GM12878 (cell line): ENCODE measurements at regions not wholly inside any gene's neighbourhood (a gene's known extent, or its start where the extent isn't known, plus 50 kb on each side); places are given as distances from the start of the nearest gene placed in this dataset.

ENCODE experiments used
- ATAC-seq: fragments of 200-7000 bp; cut with Tn5 transposase; 3 replicates; pipeline ENCODE4 v1.9.1; 2020; ENCODE audit warnings: mild to moderate bottlenecking, moderate library complexity
- BruUV-seq: library from RNA; stranded (reverse); fragments of 400-500 nt; replicated peaks from 2 replicates; lab custom pipeline; 2021; lab: Mats Ljungman, UMichigan
- CTCF ChIA-PET: fragments of 300-600 bp; sonication (Branson Sonifier 250); formaldehyde crosslinking; extraction: SDS; loops from one replicate; lab custom pipeline; 2021; ENCODE audit warnings: inconsistent platforms; lab: Yijun Ruan, JAX
- POLR2A ChIA-PET: fragments of 350-600 bp; formaldehyde crosslinking; extraction: SDS; loops from one replicate; lab custom pipeline; 2021; ENCODE audit warnings: inconsistent platforms; lab: Charles Lee
- RAD21 ChIA-PET: fragments of 300-600 bp; sonication (Branson Sonifier 250); formaldehyde crosslinking; loops from one replicate; lab custom pipeline; 2023; ENCODE audit warnings: antibody characterized with exemption; ENCODE audit not compliant: unreplicated experiment; lab: Charles Lee
- SMC1A ChIA-PET: fragments of 300-600 bp; sonication (Branson Sonifier 250); formaldehyde crosslinking; loops from one replicate; lab custom pipeline; 2023; ENCODE audit not compliant: unreplicated experiment, uncharacterized antibody; lab: Charles Lee
- DNase-seq: peaks from one replicate; pipeline ENCODE4 v3.0.0-alpha.2; 2011; ENCODE audit warnings: low read depth, low spot score
- FAIRE-seq: peaks from 3 replicates; lab custom pipeline; 2011; peaks lifted over from hg19 to GRCh38; lab: Jason Lieb, UNC
- H2AFZ ChIP-seq: 2 replicates; pipeline ENCODE4 v1.6.0; 2011; ENCODE audit warnings: low read depth, low read length, control low read depth; ENCODE audit not compliant: control insufficient read depth
- H3K27ac ChIP-seq: 2 replicates; pipeline ENCODE4 v1.5.1; 2011; ENCODE audit warnings: control low read depth; ENCODE audit not compliant: control insufficient read depth, insufficient read depth
- H3K27me3 ChIP-seq, 2 experiments: replicated peaks in 1 of 2; 2 replicates each; pipeline versions ENCODE4 v1.6.0 to v1.6.1; 2011; ENCODE audit warnings: low read length in 1 of 2; ENCODE audit not compliant: control insufficient read depth in 2 of 2, insufficient read depth in 2 of 2
- H3K36me3 ChIP-seq, 2 experiments: 2 replicates each; pipeline ENCODE4 v1.5.1; 2011; ENCODE audit warnings: low read length in 1 of 2; ENCODE audit not compliant: control insufficient read depth in 2 of 2, insufficient read depth in 2 of 2
- H3K4me1 ChIP-seq: 2 replicates; pipeline ENCODE4 v1.6.1; 2011; ENCODE audit warnings: mild to moderate bottlenecking, low read length, moderate library complexity, mixed read lengths; ENCODE audit not compliant: control insufficient read depth, insufficient read depth
- H3K4me2 ChIP-seq: 2 replicates; pipeline ENCODE4 v1.6.0; 2011; ENCODE audit warnings: control low read depth; ENCODE audit not compliant: control insufficient read depth, insufficient read depth
- H3K4me3 ChIP-seq: fragments of 200-600 bp; sonication (generic); 2 replicates; pipeline ENCODE4 v1.5.1; 2016
- H3K79me2 ChIP-seq: 2 replicates; pipeline ENCODE4 v1.6.0; 2011; ENCODE audit warnings: low read length; ENCODE audit not compliant: control insufficient read depth, insufficient read depth
- H3K9ac ChIP-seq: 2 replicates; pipeline ENCODE4 v1.8.0; 2011; ENCODE audit warnings: low read length, control low read depth, mixed read lengths; ENCODE audit not compliant: control insufficient read depth, insufficient read depth
- H3K9me3 ChIP-seq: replicated peaks from 3 replicates; pipeline ENCODE4 v1.5.1; 2011; ENCODE audit warnings: mild to moderate bottlenecking, low read length; ENCODE audit not compliant: control insufficient read depth, insufficient read depth
- H4K20me1 ChIP-seq: 2 replicates; pipeline ENCODE4 v1.6.0; 2011; ENCODE audit not compliant: control insufficient read depth, insufficient read depth
- CREM ChIP-seq: IDR thresholded peaks from 2 replicates; pipeline ENCODE4 v1.6.1; 2014; ENCODE audit warnings: antibody characterized with exemption, low read depth
- GABPA ChIP-seq: IDR thresholded peaks from 2 replicates; pipeline ENCODE4 v1.6.1; 2014; ENCODE audit warnings: antibody characterized with exemption, low read depth, mild to moderate bottlenecking, inconsistent platforms
- HDAC6 ChIP-seq: fragments of 200-600 bp; sonication (generic); IDR thresholded peaks from one replicate; pipeline ENCODE4 v1.8.0; 2017; ENCODE audit warnings: antibody characterized with exemption; ENCODE audit not compliant: unreplicated experiment
- RBBP5 ChIP-seq: fragments of 200-600 bp; sonication (generic); conservative IDR thresholded peaks from 2 replicates; pipeline ENCODE4 v1.6.1; 2016
- SP1 ChIP-seq: IDR thresholded peaks from one replicate; pipeline ENCODE4 v1.6.1; 2011; ENCODE audit warnings: low read depth, low read length
- SRF ChIP-seq, 2 experiments: IDR thresholded peaks; 2 replicates each; pipeline ENCODE4 v1.6.1; 2011; ENCODE audit warnings: low read depth in 2 of 2, low read length in 2 of 2, mild to moderate bottlenecking in 1 of 2, moderate library complexity in 1 of 2
- SUZ12 ChIP-seq: fragments of 200-600 bp; sonication (generic); IDR thresholded peaks from one replicate; pipeline ENCODE4 v1.6.1; 2018; ENCODE audit warnings: antibody characterized with exemption, mild to moderate bottlenecking; ENCODE audit not compliant: unreplicated experiment
- TCF12 ChIP-seq: IDR thresholded peaks from 2 replicates; pipeline ENCODE4 v1.6.1; 2011; ENCODE audit warnings: low read depth, mild to moderate bottlenecking, low read length
- WGBS: methylation state at CpG from one replicate; pipeline ENCODE4 v1.1.6; 2016; ENCODE audit warnings: low lambda C conversion rate; ENCODE audit not compliant: insufficient replicate concordance, insufficient coverage; ENCODE audit errors: missing lambda C conversion rate; 5-methylcytosine and 5-hydroxymethylcytosine counted together
- in situ Hi-C: fragments of 300-500 bp; cut with MboI; formaldehyde crosslinking; loops from 9 replicates; pipeline ENCODE4 v1.14.3; 2018; ENCODE audit warnings: mixed read lengths
- intact Hi-C: fragments of 100-400 bp; cut with micrococcal nuclease; formaldehyde crosslinking; loops from one replicate; pipeline ENCODE4 v1.14.2; 2022; ENCODE audit not compliant: unreplicated experiment
- TF ChIP-seq, protein P1 (sequence below): fragments of 450-650 bp; formaldehyde crosslinking; IDR thresholded peaks from 2 replicates; pipeline ENCODE4 v1.4.0; 2020; ENCODE audit warnings: mild to moderate bottlenecking, moderate library complexity
- TF ChIP-seq, protein P2 (sequence below): fragments of 450-650 bp; IDR thresholded peaks from 2 replicates; pipeline ENCODE4 v1.6.1; 2018; ENCODE audit warnings: borderline replicate concordance, mild to moderate bottlenecking; ENCODE audit not compliant: partially characterized antibody
- TF ChIP-seq, protein P3 (sequence below), 3 experiments: IDR thresholded peaks in 2 of 3; conservative IDR thresholded peaks in 1 of 3; 2 replicates each; pipeline ENCODE4 v1.5.1; 2011; ENCODE audit warnings: low read depth in 3 of 3, low read length in 3 of 3, mild to moderate bottlenecking in 3 of 3, control low read depth in 2 of 3, moderate library complexity in 2 of 3, inconsistent platforms in 1 of 3, mixed read lengths in 1 of 3; ENCODE audit not compliant: control insufficient read depth in 2 of 3, insufficient read depth in 1 of 3; ENCODE audit errors: extremely low read depth in 1 of 3
- TF ChIP-seq, protein P4 (sequence below): fragments of 450-650 bp; IDR thresholded peaks from 2 replicates; pipeline ENCODE4 v1.6.1; 2017; ENCODE audit warnings: antibody characterized with exemption, mild to moderate bottlenecking, moderate library complexity

DNA sequence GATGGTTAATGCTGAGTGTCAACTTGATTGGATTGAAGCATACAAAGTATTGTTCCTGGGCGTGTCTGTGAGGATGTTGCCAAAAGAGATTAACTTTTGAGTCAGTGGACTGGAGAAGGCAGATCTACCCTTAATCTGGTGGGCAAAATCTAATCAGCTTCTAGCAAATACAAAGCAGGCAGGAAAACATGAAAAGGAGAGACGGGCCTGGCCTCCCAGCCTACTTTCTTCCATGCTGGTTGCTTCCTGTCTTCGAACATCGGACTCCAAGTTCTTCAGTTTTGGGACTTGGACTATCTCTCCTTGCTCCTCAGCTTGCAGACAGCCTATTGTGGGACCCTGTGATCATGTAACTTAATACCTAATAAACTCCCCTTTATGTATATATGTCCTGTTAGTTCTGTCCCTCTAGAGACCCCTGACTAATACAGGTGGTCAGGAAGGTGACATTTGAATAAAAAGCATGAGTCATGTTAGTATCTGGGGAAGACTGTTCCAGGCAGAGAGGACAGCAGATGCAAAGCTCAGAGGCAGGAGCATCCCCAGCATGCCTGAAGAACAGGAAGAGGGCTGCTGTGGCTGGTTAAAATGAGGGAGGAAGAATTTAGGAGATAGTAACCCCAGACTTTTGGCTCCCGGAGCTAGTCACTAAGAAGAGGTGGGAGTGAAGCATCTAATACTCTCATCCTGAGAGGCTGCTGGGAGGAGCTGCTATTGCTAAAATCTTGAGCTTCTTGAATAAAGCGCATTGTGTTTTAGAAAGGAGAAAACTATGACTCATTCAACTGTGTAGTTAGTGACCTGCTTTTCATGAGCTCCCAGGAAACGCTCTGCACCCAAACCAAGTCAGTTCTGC is 207.4 kb upstream of the HES1 start:
- no peaks in the 10 kb centered on the region for H3K79me2 ChIP-seq
- no peaks in the 10 kb centered on the region; the same call in 2 of the 3 replicates for H3K9me3 ChIP-seq
- ATAC-seq (no peak), FAIRE-seq (no peak), DNase-seq (no peak)
- ChIA-PET POLR2A (no interaction called here), RAD21 (no interaction called here), CTCF (no interaction called here), SMC1A (no interaction called here)
- 50% methylated on average over 7 of the region's 7 CpGs for WGBS
- no peak overlapping the region for H3K4me2 ChIP-seq
- no peaks in the 10 kb centered on the region for H3K4me1 ChIP-seq
- H3K36me3 ChIP-seq = no peaks in the 10 kb centered on the region
- H3K27ac ChIP-seq = no peak overlapping the region
- intact Hi-C loops = no loop called here
- no peak overlapping the region for H2AFZ ChIP-seq
- no peak overlapping the region for H3K4me3 ChIP-seq
- H3K9ac ChIP-seq = no peak overlapping the region
- no TSS peak for BruUV-seq
- H4K20me1 ChIP-seq = no peaks in the 10 kb centered on the region
- in situ Hi-C loops = no loop called here
- no peaks in the 10 kb centered on the region; a peak in 1 of 4 replicates for H3K27me3 ChIP-seq
- TF ChIP-seq, protein P1, sequence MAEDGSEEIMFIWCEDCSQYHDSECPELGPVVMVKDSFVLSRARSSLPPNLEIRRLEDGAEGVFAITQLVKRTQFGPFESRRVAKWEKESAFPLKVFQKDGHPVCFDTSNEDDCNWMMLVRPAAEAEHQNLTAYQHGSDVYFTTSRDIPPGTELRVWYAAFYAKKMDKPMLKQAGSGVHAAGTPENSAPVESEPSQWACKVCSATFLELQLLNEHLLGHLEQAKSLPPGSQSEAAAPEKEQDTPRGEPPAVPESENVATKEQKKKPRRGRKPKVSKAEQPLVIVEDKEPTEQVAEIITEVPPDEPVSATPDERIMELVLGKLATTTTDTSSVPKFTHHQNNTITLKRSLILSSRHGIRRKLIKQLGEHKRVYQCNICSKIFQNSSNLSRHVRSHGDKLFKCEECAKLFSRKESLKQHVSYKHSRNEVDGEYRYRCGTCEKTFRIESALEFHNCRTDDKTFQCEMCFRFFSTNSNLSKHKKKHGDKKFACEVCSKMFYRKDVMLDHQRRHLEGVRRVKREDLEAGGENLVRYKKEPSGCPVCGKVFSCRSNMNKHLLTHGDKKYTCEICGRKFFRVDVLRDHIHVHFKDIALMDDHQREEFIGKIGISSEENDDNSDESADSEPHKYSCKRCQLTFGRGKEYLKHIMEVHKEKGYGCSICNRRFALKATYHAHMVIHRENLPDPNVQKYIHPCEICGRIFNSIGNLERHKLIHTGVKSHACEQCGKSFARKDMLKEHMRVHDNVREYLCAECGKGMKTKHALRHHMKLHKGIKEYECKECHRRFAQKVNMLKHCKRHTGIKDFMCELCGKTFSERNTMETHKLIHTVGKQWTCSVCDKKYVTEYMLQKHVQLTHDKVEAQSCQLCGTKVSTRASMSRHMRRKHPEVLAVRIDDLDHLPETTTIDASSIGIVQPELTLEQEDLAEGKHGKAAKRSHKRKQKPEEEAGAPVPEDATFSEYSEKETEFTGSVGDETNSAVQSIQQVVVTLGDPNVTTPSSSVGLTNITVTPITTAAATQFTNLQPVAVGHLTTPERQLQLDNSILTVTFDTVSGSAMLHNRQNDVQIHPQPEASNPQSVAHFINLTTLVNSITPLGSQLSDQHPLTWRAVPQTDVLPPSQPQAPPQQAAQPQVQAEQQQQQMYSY (CRISPR knock-in tag) = no peak
- TF ChIP-seq CREM (no peak), GABPA (no peak), RBBP5 (no peak), SP1 (no peak), SUZ12 (no peak), TCF12 (no peak), HDAC6 (no peak), SRF (IDR thresholded peaks at IDR 0.05; ENCODE audit: low read depth in 2 of 2, low read length in 2 of 2) (no peak)
- TF ChIP-seq, protein P2, sequence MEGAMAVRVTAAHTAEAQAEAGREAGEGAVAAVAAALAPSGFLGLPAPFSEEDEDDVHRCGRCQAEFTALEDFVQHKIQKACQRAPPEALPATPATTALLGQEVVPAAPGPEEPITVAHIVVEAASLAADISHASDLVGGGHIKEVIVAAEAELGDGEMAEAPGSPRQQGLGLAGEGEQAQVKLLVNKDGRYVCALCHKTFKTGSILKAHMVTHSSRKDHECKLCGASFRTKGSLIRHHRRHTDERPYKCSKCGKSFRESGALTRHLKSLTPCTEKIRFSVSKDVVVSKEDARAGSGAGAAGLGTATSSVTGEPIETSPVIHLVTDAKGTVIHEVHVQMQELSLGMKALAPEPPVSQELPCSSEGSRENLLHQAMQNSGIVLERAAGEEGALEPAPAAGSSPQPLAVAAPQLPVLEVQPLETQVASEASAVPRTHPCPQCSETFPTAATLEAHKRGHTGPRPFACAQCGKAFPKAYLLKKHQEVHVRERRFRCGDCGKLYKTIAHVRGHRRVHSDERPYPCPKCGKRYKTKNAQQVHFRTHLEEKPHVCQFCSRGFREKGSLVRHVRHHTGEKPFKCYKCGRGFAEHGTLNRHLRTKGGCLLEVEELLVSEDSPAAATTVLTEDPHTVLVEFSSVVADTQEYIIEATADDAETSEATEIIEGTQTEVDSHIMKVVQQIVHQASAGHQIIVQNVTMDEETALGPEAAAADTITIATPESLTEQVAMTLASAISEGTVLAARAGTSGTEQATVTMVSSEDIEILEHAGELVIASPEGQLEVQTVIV = no peak
- TF ChIP-seq, protein P3, sequence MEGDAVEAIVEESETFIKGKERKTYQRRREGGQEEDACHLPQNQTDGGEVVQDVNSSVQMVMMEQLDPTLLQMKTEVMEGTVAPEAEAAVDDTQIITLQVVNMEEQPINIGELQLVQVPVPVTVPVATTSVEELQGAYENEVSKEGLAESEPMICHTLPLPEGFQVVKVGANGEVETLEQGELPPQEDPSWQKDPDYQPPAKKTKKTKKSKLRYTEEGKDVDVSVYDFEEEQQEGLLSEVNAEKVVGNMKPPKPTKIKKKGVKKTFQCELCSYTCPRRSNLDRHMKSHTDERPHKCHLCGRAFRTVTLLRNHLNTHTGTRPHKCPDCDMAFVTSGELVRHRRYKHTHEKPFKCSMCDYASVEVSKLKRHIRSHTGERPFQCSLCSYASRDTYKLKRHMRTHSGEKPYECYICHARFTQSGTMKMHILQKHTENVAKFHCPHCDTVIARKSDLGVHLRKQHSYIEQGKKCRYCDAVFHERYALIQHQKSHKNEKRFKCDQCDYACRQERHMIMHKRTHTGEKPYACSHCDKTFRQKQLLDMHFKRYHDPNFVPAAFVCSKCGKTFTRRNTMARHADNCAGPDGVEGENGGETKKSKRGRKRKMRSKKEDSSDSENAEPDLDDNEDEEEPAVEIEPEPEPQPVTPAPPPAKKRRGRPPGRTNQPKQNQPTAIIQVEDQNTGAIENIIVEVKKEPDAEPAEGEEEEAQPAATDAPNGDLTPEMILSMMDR (IDR thresholded peaks at IDR 0.05 in 2 of 3, conservative IDR thresholded peaks at IDR 0.05 in 1 of 3; ENCODE audit: control insufficient read depth in 2 of 3, extremely low read depth in 1 of 3, insufficient read depth in 1 of 3, low read depth in 3 of 3, low read length in 3 of 3) = no peak
- TF ChIP-seq, protein P4, sequence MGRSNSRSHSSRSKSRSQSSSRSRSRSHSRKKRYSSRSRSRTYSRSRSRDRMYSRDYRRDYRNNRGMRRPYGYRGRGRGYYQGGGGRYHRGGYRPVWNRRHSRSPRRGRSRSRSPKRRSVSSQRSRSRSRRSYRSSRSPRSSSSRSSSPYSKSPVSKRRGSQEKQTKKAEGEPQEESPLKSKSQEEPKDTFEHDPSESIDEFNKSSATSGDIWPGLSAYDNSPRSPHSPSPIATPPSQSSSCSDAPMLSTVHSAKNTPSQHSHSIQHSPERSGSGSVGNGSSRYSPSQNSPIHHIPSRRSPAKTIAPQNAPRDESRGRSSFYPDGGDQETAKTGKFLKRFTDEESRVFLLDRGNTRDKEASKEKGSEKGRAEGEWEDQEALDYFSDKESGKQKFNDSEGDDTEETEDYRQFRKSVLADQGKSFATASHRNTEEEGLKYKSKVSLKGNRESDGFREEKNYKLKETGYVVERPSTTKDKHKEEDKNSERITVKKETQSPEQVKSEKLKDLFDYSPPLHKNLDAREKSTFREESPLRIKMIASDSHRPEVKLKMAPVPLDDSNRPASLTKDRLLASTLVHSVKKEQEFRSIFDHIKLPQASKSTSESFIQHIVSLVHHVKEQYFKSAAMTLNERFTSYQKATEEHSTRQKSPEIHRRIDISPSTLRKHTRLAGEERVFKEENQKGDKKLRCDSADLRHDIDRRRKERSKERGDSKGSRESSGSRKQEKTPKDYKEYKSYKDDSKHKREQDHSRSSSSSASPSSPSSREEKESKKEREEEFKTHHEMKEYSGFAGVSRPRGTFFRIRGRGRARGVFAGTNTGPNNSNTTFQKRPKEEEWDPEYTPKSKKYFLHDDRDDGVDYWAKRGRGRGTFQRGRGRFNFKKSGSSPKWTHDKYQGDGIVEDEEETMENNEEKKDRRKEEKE = no peak
